ENCODE measurements at regions not wholly inside any gene's neighbourhood (a gene's known extent, or its start where the extent isn't known, plus 50 kb on each side); places are given as distances from the start of the nearest gene placed in this dataset.

DNA sequence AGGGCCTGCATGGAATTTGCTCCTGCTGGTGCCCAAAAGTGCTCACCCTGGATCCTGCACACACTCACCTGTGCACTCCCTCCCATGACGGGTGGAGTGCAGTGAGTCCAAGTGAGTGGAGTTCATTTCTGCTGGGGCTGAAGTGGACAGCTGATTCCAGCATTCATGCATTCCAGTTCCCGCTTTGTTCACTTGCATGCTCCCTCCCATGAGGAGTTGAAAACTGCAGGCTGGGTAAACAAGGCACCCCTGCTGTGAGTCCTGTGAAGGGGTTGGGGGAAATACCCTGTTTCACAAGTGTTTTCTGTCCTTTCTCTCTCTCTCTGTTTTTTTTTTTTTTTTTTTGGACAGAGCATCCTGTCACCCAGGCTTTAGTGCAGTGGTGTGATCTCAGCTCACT lies 454.1 kb upstream of the NOX3 start:
- no peak overlapping the region for H3K23ac ChIP-seq (ENCODE audit: low read length in 2 of 2)
- no peak overlapping the region for H4K91ac ChIP-seq (ENCODE audit: low read length)
- no peak overlapping the region for H3K9ac ChIP-seq (ENCODE audit: low read length)
- H3K14ac ChIP-seq (ENCODE audit: low read length in 2 of 2), result no peak overlapping the region
- H2AK5ac ChIP-seq (ENCODE audit: low read length, severe bottlenecking), result no peak overlapping the region
- no peak overlapping the region for H2BK5ac ChIP-seq (ENCODE audit: low read depth, low read length, poor library complexity, severe bottlenecking)
- no peaks in the 10 kb centered on the region for H3K36me3 ChIP-seq (ENCODE audit: control insufficient read depth in 1 of 2, insufficient read depth in 2 of 2, low read depth in 1 of 2, low read length in 2 of 2)
- H3K4me3 ChIP-seq (ENCODE audit: insufficient read depth in 1 of 2, low read depth in 1 of 2, low read length in 2 of 2), result no peak overlapping the region
- WGBS, result 100% methylated on average over 1 of the region's 2 CpGs
- H3K9me3 ChIP-seq (ENCODE audit: control insufficient read depth, low read length), result peaks cover 54% of the 10 kb centered on the region
- H2BK15ac ChIP-seq (ENCODE audit: low read depth, poor library complexity, severe bottlenecking), result no peak overlapping the region
- no peak overlapping the region for H2BK120ac ChIP-seq (ENCODE audit: low read depth, low read length)
- H3K79me1 ChIP-seq (replicated peaks; ENCODE audit: low read length, poor library complexity, severe bottlenecking), result no peaks in the 10 kb centered on the region
- H2AFZ ChIP-seq (ENCODE audit: low read depth, low read length), result no peak overlapping the region
- DNase-seq, result no peak
- no peaks in the 10 kb centered on the region for H3K4me1 ChIP-seq (ENCODE audit: control insufficient read depth, insufficient read depth, low read depth, low read length)
- no peak overlapping the region for H3K4ac ChIP-seq (ENCODE audit: low read depth in 1 of 2, low read length in 2 of 2)
- no peak overlapping the region for H4K8ac ChIP-seq (ENCODE audit: low read length)
- no peak overlapping the region for H3K4me2 ChIP-seq (ENCODE audit: low read length, poor library complexity, severe bottlenecking)
- no peak overlapping the region for H3K18ac ChIP-seq (ENCODE audit: low read depth in 1 of 2, low read length in 2 of 2)
- no peak overlapping the region for H3K27ac ChIP-seq (ENCODE audit: low read length, poor library complexity, severe bottlenecking)
- H2BK12ac ChIP-seq (ENCODE audit: low read length in 2 of 2), result peak overlapping the region in 1 of 2 experiments; percentile 42
- H3K27me3 ChIP-seq (ENCODE audit: control insufficient read depth in 1 of 2, insufficient read depth in 1 of 2, low read length in 2 of 2), result no peaks in the 10 kb centered on the region

DNA sequence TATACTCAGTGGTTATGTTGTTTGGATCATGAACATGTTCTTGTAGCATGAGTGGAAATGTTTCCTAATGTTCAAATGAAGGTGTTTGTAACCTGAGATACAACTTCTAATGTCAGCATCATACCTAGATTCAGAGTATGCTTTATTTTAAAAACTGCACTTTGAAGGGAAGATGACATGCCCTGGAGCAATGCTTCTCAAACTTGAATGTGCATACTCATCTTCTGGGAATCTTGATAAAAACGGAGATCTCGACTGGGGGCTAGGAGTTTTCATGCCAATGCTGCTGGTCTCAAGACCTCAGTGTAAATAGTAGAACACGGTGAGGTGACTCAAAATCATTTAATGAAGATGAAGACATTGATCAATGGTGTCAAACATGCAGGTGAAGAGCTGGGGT lies 440.0 kb upstream of the NOX3 start:
- WGBS, result 83% methylated on average over 3 of the region's 3 CpGs
- Histone ChIP-seq H3K23ac (ENCODE audit: low read length in 2 of 2) (no peak overlapping the region), H2BK15ac (ENCODE audit: low read depth, poor library complexity, severe bottlenecking) (no peak overlapping the region), H4K91ac (ENCODE audit: low read length) (no peak overlapping the region), H3K79me1 (replicated peaks; ENCODE audit: low read length, poor library complexity, severe bottlenecking) (no peaks in the 10 kb centered on the region), H3K4me2 (ENCODE audit: low read length, poor library complexity, severe bottlenecking) (no peak overlapping the region), H2AFZ (ENCODE audit: low read depth, low read length) (no peak overlapping the region), H3K4ac (ENCODE audit: low read depth in 1 of 2, low read length in 2 of 2) (no peak overlapping the region), H3K27me3 (ENCODE audit: control insufficient read depth in 1 of 2, insufficient read depth in 1 of 2, low read length in 2 of 2) (no peaks in the 10 kb centered on the region), H3K36me3 (ENCODE audit: control insufficient read depth in 1 of 2, insufficient read depth in 2 of 2, low read depth in 1 of 2, low read length in 2 of 2) (no peaks in the 10 kb centered on the region), H3K9ac (ENCODE audit: low read length) (no peak overlapping the region), H3K4me1 (ENCODE audit: control insufficient read depth, insufficient read depth, low read depth, low read length) (no peaks in the 10 kb centered on the region), H3K27ac (ENCODE audit: low read length, poor library complexity, severe bottlenecking) (no peak overlapping the region), H3K9me3 (ENCODE audit: control insufficient read depth, low read length) (peaks cover 6% of the 10 kb centered on the region), H2BK120ac (ENCODE audit: low read depth, low read length) (no peak overlapping the region), H2AK5ac (ENCODE audit: low read length, severe bottlenecking) (no peak overlapping the region), H3K14ac (ENCODE audit: low read length in 2 of 2) (no peak overlapping the region), H4K8ac (ENCODE audit: low read length) (no peak overlapping the region), H3K18ac (ENCODE audit: low read depth in 1 of 2, low read length in 2 of 2) (no peak overlapping the region), H2BK5ac (ENCODE audit: low read depth, low read length, poor library complexity, severe bottlenecking) (no peak overlapping the region), H2BK12ac (ENCODE audit: low read length in 2 of 2) (no peak overlapping the region), H3K4me3 (ENCODE audit: insufficient read depth in 1 of 2, low read depth in 1 of 2, low read length in 2 of 2) (no peak overlapping the region)
- DNase-seq, result no peak

DNA sequence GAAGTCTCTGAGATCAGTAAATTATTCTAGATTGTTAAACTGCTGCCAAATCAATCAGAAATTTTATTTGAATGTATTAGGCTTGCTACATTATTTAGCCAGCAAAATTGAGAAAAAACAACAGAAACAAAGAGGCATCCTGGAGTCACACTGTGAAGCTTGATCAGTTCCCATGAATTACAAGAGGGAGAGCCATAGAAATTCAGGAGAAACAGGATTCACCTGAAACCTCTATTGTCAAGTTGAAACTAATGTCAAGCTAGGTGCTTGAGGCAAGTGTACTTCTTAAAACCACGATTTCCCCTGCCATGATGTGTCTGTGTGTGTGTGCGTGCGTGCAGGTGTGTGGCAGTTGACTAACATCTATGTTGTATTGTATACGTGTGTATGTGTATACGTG lies 439.1 kb upstream of the NOX3 start:
- peaks cover 9% of the 10 kb centered on the region for H3K9me3 ChIP-seq (ENCODE audit: control insufficient read depth, low read length)
- no peak overlapping the region for H3K4ac ChIP-seq (ENCODE audit: low read depth in 1 of 2, low read length in 2 of 2)
- no peak overlapping the region for H2BK5ac ChIP-seq (ENCODE audit: low read depth, low read length, poor library complexity, severe bottlenecking)
- no peak for DNase-seq
- H3K4me3 ChIP-seq (ENCODE audit: insufficient read depth in 1 of 2, low read depth in 1 of 2, low read length in 2 of 2), result no peak overlapping the region
- H3K14ac ChIP-seq (ENCODE audit: low read length in 2 of 2), result no peak overlapping the region
- no peaks in the 10 kb centered on the region for H3K27me3 ChIP-seq (ENCODE audit: control insufficient read depth in 1 of 2, insufficient read depth in 1 of 2, low read length in 2 of 2)
- no peak overlapping the region for H2AFZ ChIP-seq (ENCODE audit: low read depth, low read length)
- no peak overlapping the region for H3K23ac ChIP-seq (ENCODE audit: low read length in 2 of 2)
- no peak overlapping the region for H2BK12ac ChIP-seq (ENCODE audit: low read length in 2 of 2)
- no peak overlapping the region for H3K9ac ChIP-seq (ENCODE audit: low read length)
- H4K8ac ChIP-seq (ENCODE audit: low read length), result no peak overlapping the region
- no peak overlapping the region for H3K4me2 ChIP-seq (ENCODE audit: low read length, poor library complexity, severe bottlenecking)
- no peaks in the 10 kb centered on the region for H3K79me1 ChIP-seq (replicated peaks; ENCODE audit: low read length, poor library complexity, severe bottlenecking)
- no peak overlapping the region for H4K91ac ChIP-seq (ENCODE audit: low read length)
- no peaks in the 10 kb centered on the region for H3K4me1 ChIP-seq (ENCODE audit: control insufficient read depth, insufficient read depth, low read depth, low read length)
- no peak overlapping the region for H2BK15ac ChIP-seq (ENCODE audit: low read depth, poor library complexity, severe bottlenecking)
- H2BK120ac ChIP-seq (ENCODE audit: low read depth, low read length), result no peak overlapping the region
- H3K18ac ChIP-seq (ENCODE audit: low read depth in 1 of 2, low read length in 2 of 2), result no peak overlapping the region
- no peaks in the 10 kb centered on the region for H3K36me3 ChIP-seq (ENCODE audit: control insufficient read depth in 1 of 2, insufficient read depth in 2 of 2, low read depth in 1 of 2, low read length in 2 of 2)
- no peak overlapping the region for H3K27ac ChIP-seq (ENCODE audit: low read length, poor library complexity, severe bottlenecking)
- 50% methylated on average over 1 of the region's 5 CpGs for WGBS
- H2AK5ac ChIP-seq (ENCODE audit: low read length, severe bottlenecking), result no peak overlapping the region

DNA sequence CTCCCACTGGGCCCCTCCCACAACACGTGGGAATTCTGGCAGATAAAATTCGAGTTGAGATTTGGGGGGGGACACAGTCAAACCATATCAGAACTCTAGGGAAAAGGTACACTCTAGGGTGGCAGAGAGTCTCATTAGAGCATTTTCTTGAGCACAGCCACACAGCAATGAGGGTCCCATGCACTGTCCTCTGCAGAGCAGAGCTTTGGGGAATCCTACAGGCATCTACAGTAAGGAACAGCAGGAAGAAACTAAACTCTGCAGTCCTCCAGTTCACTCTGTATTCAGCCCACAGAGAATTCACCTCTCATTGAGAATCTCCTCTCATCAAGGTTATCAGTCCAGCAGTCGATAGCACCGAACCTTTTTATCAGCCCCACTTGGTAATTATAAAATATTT lies 438.6 kb upstream of the NOX3 start:
- Histone ChIP-seq H3K23ac (ENCODE audit: low read length in 2 of 2) (no peak overlapping the region), H3K18ac (ENCODE audit: low read depth in 1 of 2, low read length in 2 of 2) (no peak overlapping the region), H2AK5ac (ENCODE audit: low read length, severe bottlenecking) (no peak overlapping the region), H3K36me3 (ENCODE audit: control insufficient read depth in 1 of 2, insufficient read depth in 2 of 2, low read depth in 1 of 2, low read length in 2 of 2) (no peaks in the 10 kb centered on the region), H3K4me1 (ENCODE audit: control insufficient read depth, insufficient read depth, low read depth, low read length) (no peaks in the 10 kb centered on the region), H3K14ac (ENCODE audit: low read length in 2 of 2) (no peak overlapping the region), H3K27ac (ENCODE audit: low read length, poor library complexity, severe bottlenecking) (no peak overlapping the region), H2BK5ac (ENCODE audit: low read depth, low read length, poor library complexity, severe bottlenecking) (no peak overlapping the region), H3K9ac (ENCODE audit: low read length) (no peak overlapping the region), H2BK15ac (ENCODE audit: low read depth, poor library complexity, severe bottlenecking) (no peak overlapping the region), H3K27me3 (ENCODE audit: control insufficient read depth in 1 of 2, insufficient read depth in 1 of 2, low read length in 2 of 2) (no peaks in the 10 kb centered on the region), H3K4ac (ENCODE audit: low read depth in 1 of 2, low read length in 2 of 2) (no peak overlapping the region), H2BK12ac (ENCODE audit: low read length in 2 of 2) (no peak overlapping the region), H2BK120ac (ENCODE audit: low read depth, low read length) (no peak overlapping the region), H3K4me3 (ENCODE audit: insufficient read depth in 1 of 2, low read depth in 1 of 2, low read length in 2 of 2) (no peak overlapping the region), H4K8ac (ENCODE audit: low read length) (no peak overlapping the region), H2AFZ (ENCODE audit: low read depth, low read length) (no peak overlapping the region), H3K4me2 (ENCODE audit: low read length, poor library complexity, severe bottlenecking) (no peak overlapping the region), H3K9me3 (ENCODE audit: control insufficient read depth, low read length) (peaks cover 9% of the 10 kb centered on the region), H3K79me1 (replicated peaks; ENCODE audit: low read length, poor library complexity, severe bottlenecking) (no peaks in the 10 kb centered on the region), H4K91ac (ENCODE audit: low read length) (no peak overlapping the region)
- no peak for DNase-seq
- 53% methylated on average over 2 of the region's 4 CpGs for WGBS
